CD14-positive monocyte (primary cell): ENCODE measurements at regions not wholly inside any gene's neighbourhood (a gene's known extent, or its start where the extent isn't known, plus 50 kb on each side); places are given as distances from the start of the nearest gene placed in this dataset.
A peak's percentile ranks its signal among the peaks of the same experiment; 100 is the strongest.
"Not testable (repeated sequence)": the region's sequence is repeated elsewhere in the genome, so short reads cannot be mapped to it uniquely, and the experiment has no call there.

ENCODE experiments used
- DNase-seq, 3 donors: peaks; one replicate each; pipeline ENCODE4 v3.0.0-alpha.2; 2011 to 2022
- H2AFZ ChIP-seq: 2 replicates; pipeline ENCODE4 v1.6.0; 2012; ENCODE audit warnings: mild to moderate bottlenecking, low read depth, low read length, inconsistent platforms; ENCODE audit not compliant: insufficient read depth, poor library complexity, severe bottlenecking
- H3K27ac ChIP-seq, 2 donors: 1 replicate in 1 of 2; 2 replicates in 1 of 2; pipeline ENCODE4 v1.5.1; 2012 to 2013; ENCODE audit warnings: low read length in 2 of 2, control low read depth in 1 of 2, inconsistent platforms in 1 of 2, low read depth in 1 of 2, mild to moderate bottlenecking in 1 of 2
- H3K27me3 ChIP-seq, 2 donors: one replicate each; pipeline versions ENCODE4 v1.6.0 to v1.6.1; 2011 to 2013; ENCODE audit warnings: low read length in 2 of 2; ENCODE audit not compliant: control insufficient read depth in 2 of 2, insufficient read depth in 2 of 2
- H3K36me3 ChIP-seq, 2 donors: replicated peaks in 1 of 2; 1 replicate in 1 of 2; 2 replicates in 1 of 2; pipeline versions ENCODE4 v1.5.1 to v1.6.1; 2012 to 2013; ENCODE audit warnings: low read length in 2 of 2, control low read depth in 1 of 2, inconsistent platforms in 1 of 2, mild to moderate bottlenecking in 1 of 2; ENCODE audit not compliant: insufficient read depth in 2 of 2, control insufficient read depth in 1 of 2
- H3K4me1 ChIP-seq, 2 donors: 1 replicate in 1 of 2; 2 replicates in 1 of 2; pipeline versions ENCODE4 v1.5.1 to v1.6.1; 2012 to 2013; ENCODE audit warnings: low read length in 2 of 2, control low read depth in 1 of 2, inconsistent platforms in 1 of 2, mild to moderate bottlenecking in 1 of 2, moderate library complexity in 1 of 2; ENCODE audit not compliant: insufficient read depth in 2 of 2, control insufficient read depth in 1 of 2
- H3K4me2 ChIP-seq: replicated peaks from 2 replicates; pipeline ENCODE3; 2012; ENCODE audit warnings: low read length, moderate library complexity, mild to moderate bottlenecking; ENCODE audit not compliant: poor library complexity, severe bottlenecking; ENCODE audit errors: extremely low read depth
- H3K4me3 ChIP-seq, 3 experiments: fragments of 200-600 bp in 1 of 3; sonication (generic) in 1 of 3; replicated peaks in 1 of 3; 1 replicate in 2 of 3; 2 replicates in 1 of 3; pipeline ENCODE4 v1.5.1; 2011 to 2013; ENCODE audit warnings: low read length in 3 of 3, mild to moderate bottlenecking in 3 of 3, control low read depth in 2 of 3, low read depth in 2 of 3, inconsistent platforms in 1 of 3, moderate library complexity in 1 of 3
- H3K79me2 ChIP-seq: 2 replicates; pipeline ENCODE4 v1.6.0; 2012; ENCODE audit warnings: mild to moderate bottlenecking, control low read depth, inconsistent platforms, low read length, moderate library complexity; ENCODE audit not compliant: insufficient read depth
- H3K9ac ChIP-seq: 2 replicates; pipeline ENCODE4 v1.6.0; 2017; ENCODE audit warnings: low read length, mild to moderate bottlenecking; ENCODE audit not compliant: insufficient read depth, poor library complexity, severe bottlenecking
- H3K9me3 ChIP-seq, 2 donors: replicated peaks in 1 of 2; 1 replicate in 1 of 2; 2 replicates in 1 of 2; pipeline versions ENCODE4 v1.5.1 to v1.6.1; 2012 to 2013; ENCODE audit warnings: low read length in 2 of 2, control low read depth in 1 of 2; ENCODE audit not compliant: control insufficient read depth in 1 of 2, insufficient read depth in 1 of 2
- H4K20me1 ChIP-seq: 2 replicates; pipeline ENCODE4 v1.6.0; 2012; ENCODE audit warnings: mild to moderate bottlenecking, low read length, control low read depth, moderate library complexity; ENCODE audit not compliant: insufficient read depth
- H3K27ac Mint-ChIP-seq, 7 donors: one replicate each; pipeline ENCODE4 v1.8.0; 2020; ENCODE audit warnings: mild to moderate bottlenecking in 7 of 7, mixed read lengths in 7 of 7, moderate library complexity in 6 of 7, inconsistent platforms in 2 of 7
- H3K27me3 Mint-ChIP-seq, 3 donors: one replicate each; pipeline ENCODE4 v1.8.0; 2021 to 2022; ENCODE audit warnings: low read depth in 3 of 3, mild to moderate bottlenecking in 3 of 3, mixed read lengths in 3 of 3, moderate library complexity in 3 of 3, inconsistent platforms in 1 of 3
- H3K36me3 Mint-ChIP-seq, 2 donors: one replicate each; pipeline ENCODE4 v1.8.0; 2020; ENCODE audit warnings: mixed read lengths in 2 of 2, inconsistent platforms in 1 of 2, mild to moderate bottlenecking in 1 of 2
- H3K4me1 Mint-ChIP-seq: one replicate; pipeline ENCODE4 v1.8.0; 2020; ENCODE audit warnings: mild to moderate bottlenecking, mixed read lengths
- H3K4me3 Mint-ChIP-seq, 2 donors: one replicate each; pipeline ENCODE4 v1.8.0; 2020; ENCODE audit warnings: mild to moderate bottlenecking in 2 of 2, mixed read lengths in 2 of 2, moderate library complexity in 1 of 2
- H3K9me3 Mint-ChIP-seq, 7 donors: one replicate each; pipeline ENCODE4 v1.8.0; 2020 to 2022; ENCODE audit warnings: mixed read lengths in 7 of 7, mild to moderate bottlenecking in 6 of 7, moderate library complexity in 6 of 7, inconsistent platforms in 2 of 7
- CTCF ChIP-seq: fragments of 200-600 bp; IDR thresholded peaks from one replicate; pipeline ENCODE4 v1.8.0; 2022; ENCODE audit warnings: antibody characterized with exemption, mild to moderate bottlenecking
- WGBS: methylation state at CpG from one replicate; pipeline ENCODE4 v1.1.5; 2013; ENCODE audit warnings: missing lambda C conversion rate; ENCODE audit not compliant: insufficient coverage; 5-methylcytosine and 5-hydroxymethylcytosine counted together
- intact Hi-C, 2 donors: fragments of 100-400 bp; cut with micrococcal nuclease; formaldehyde crosslinking; loops; one replicate each; pipeline versions ENCODE4 v1.15.0 to v1.15.1; 2023

- Mint-ChIP-seq H3K4me1 (peaks cover 8% of the 10 kb centered on the region), H3K27ac (peak overlapping the region in 1 of 7 donors; percentile 19), H3K9me3 (peaks cover 0 to under 1% (median 0%) of the 10 kb centered on the region in 7 donors), H3K36me3 (no peaks in the 10 kb centered on the region), H3K4me3 (no peak overlapping the region), H3K27me3 (peaks cover 7 to 12% (median 11%) of the 10 kb centered on the region in 3 donors)
- 79% methylated on average over 2 of the region's 4 CpGs for WGBS
- intact Hi-C loops, result loop anchor here (5.0 to 10.0 kb wide), 2 partner anchors 75 to 963 kb away; no protein-coding TSS in a partner anchor
- no peak overlapping the region for H3K27ac ChIP-seq
- H3K79me2 ChIP-seq, result no peaks in the 10 kb centered on the region
- DNase-seq, result peak in 2 of 3 donors; percentile 36 to 47
- H3K4me1 ChIP-seq, result peaks cover 6 to 10% of the 10 kb centered on the region in 2 donors
- no peaks in the 10 kb centered on the region for H4K20me1 ChIP-seq
- no peaks in the 10 kb centered on the region for H3K9me3 ChIP-seq
- no peak overlapping the region for H3K4me3 ChIP-seq
- H2AFZ ChIP-seq, result no peak overlapping the region
- H3K4me2 ChIP-seq, result no peak overlapping the region
- H3K36me3 ChIP-seq, result no peaks in the 10 kb centered on the region
- no peaks in the 10 kb centered on the region for H3K27me3 ChIP-seq
- TF ChIP-seq CTCF, result peak; percentile 41
- no peak overlapping the region for H3K9ac ChIP-seq
Measured at GRCh38 chr10:78231939-78232338, 198.3 kb downstream of the RPS24 start.

GRCh38 chr10:78236416-78237015 lies 202.9 kb downstream of the RPS24 start:
- H3K9ac ChIP-seq, result no peak overlapping the region
- peaks cover 8% of the 10 kb centered on the region for H3K4me1 Mint-ChIP-seq
- H3K4me1 ChIP-seq, result peaks cover 6 to 12% of the 10 kb centered on the region in 2 donors
- peak overlapping the region; percentile 57 for H2AFZ ChIP-seq
- H3K27ac Mint-ChIP-seq, result no peak overlapping the region
- no peaks in the 10 kb centered on the region for H4K20me1 ChIP-seq
- H3K9me3 Mint-ChIP-seq, result peaks cover 0 to 3% (median 0%) of the 10 kb centered on the region in 7 donors
- WGBS, result 8% methylated on average over 4 of the region's 7 CpGs
- no peak overlapping the region for H3K4me3 Mint-ChIP-seq
- no peak for TF ChIP-seq CTCF
- H3K4me2 ChIP-seq, result no peak overlapping the region
- H3K27me3 Mint-ChIP-seq, result peaks cover 6 to 10% (median 8%) of the 10 kb centered on the region in 3 donors
- no peak overlapping the region for H3K27ac ChIP-seq
- no peaks in the 10 kb centered on the region for H3K36me3 ChIP-seq
- H3K36me3 Mint-ChIP-seq, result no peaks in the 10 kb centered on the region
- H3K9me3 ChIP-seq, result no peaks in the 10 kb centered on the region
- intact Hi-C loops, result loop anchor here (5.0 to 10.0 kb wide), 2 partner anchors 958 to 966 kb away; no protein-coding TSS in a partner anchor
- H3K4me3 ChIP-seq, result no peak overlapping the region
- H3K27me3 ChIP-seq, result no peaks in the 10 kb centered on the region
- DNase-seq, result no peak
- H3K79me2 ChIP-seq, result no peaks in the 10 kb centered on the region

GRCh38 chr10:78237951-78238350 lies 204.3 kb downstream of the RPS24 start:
- H3K27me3 ChIP-seq, H3K27ac ChIP-seq, H3K36me3 Mint-ChIP-seq, H3K27ac Mint-ChIP-seq, H3K36me3 ChIP-seq, H3K9me3 ChIP-seq, H3K4me3 Mint-ChIP-seq, H3K27me3 Mint-ChIP-seq, H4K20me1 ChIP-seq, DNase-seq, H3K4me1 Mint-ChIP-seq, H3K4me2 ChIP-seq, H3K79me2 ChIP-seq, H3K4me3 ChIP-seq, H2AFZ ChIP-seq, H3K9ac ChIP-seq: not testable (repeated sequence)
- no CpG with 5 or more reads among the region's 5 CpGs for WGBS
- peaks cover 6 to 12% of the 10 kb centered on the region in 2 donors for H3K4me1 ChIP-seq
- intact Hi-C loops, result loop anchor here (5.0 to 10.0 kb wide), 2 partner anchors 957 to 964 kb away; no protein-coding TSS in a partner anchor
- peaks cover 4 to 12% (median 10%) of the 10 kb centered on the region in 7 donors for H3K9me3 Mint-ChIP-seq
